NCI-H446 (cell line): ENCODE measurements at regions not wholly inside any gene's neighbourhood (a gene's known extent, or its start where the extent isn't known, plus 50 kb on each side); places are given as distances from the start of the nearest gene placed in this dataset.
"Not testable (repeated sequence)": the region's sequence is repeated elsewhere in the genome, so short reads cannot be mapped to it uniquely, and the experiment has no call there.

Experiments used
- DNase-seq, 2 experiments: peaks; one replicate each; lab custom pipeline; 2025; lab: John Stamatoyannopoulos, UW

DNA sequence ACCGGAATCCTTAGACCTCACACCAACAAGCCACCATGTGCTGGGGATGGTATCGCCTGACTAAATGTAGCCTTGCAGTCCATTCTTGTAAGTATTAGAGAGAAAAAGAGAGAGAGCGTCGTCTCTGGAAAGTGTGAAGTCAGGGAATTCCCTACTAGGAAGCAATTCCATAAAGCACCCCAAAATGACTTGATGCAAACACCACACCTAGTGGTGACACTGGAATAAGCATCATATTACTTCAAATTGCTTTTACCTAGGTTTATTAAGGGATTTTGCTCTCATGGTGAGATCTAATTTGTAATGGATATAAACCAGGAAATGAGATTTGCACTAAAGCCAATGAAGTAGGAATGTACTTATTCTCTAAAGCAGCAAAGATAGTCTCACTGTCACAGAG, 111.4 kb upstream of the METTL9 start:
- not testable (repeated sequence) for DNase-seq

GRCh38 chr16:21499046-21499445, 100.3 kb upstream of the METTL9 start:
- DNase-seq, result not testable (repeated sequence)

DNA sequence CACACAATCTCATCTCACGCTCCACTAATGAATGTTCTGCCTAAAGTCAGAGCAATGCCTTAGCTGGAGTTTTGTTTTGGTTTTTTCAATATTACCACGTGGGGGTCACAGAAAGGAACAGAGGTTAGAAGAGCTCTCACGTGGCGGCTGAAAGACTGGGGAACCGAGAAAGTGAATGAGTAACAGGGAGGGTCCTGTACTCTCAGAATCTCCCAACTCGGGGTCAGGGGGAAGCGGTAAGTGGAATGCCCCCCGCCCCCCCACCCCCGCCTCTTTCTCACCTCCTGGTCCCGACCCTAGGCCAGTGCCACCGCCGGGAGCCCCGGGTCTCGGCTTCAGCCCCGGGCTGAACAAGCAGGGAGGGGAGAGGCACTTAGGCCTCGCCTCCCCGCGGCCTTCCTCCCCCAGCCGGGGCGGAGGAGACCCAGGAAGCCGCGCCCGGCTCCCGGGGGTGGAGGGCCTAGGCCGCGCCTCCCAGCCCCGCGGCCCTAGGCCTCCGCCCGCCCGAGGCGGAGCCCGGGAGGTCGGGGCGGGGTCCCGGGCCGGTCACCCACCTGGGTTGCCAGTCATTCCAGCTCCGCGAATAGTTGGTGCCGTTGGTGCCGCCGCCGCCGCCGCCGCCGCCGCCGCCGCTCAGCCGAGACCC, 98.0 kb upstream of the METTL9 start:
- not testable (repeated sequence) for DNase-seq

GRCh38 chr16:21501869-21502667, 97.3 kb upstream of the METTL9 start:
- DNase-seq, result peak; percentile 13 to 85

DNA sequence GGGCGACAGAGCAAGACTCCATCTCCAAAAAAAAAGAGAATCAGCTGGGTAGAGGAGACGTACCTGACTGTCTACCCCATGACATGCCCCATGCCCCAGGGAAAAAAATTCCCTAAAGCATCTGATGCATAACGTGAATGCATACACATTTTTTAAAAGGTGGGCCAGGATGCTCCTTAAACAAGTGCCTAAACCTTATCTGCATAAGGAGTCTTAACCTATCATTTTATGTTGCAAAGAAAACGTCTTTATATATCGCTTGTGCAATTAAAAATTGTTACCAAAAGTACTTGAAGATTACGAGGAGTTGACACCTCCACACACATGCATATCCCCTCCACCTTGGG, 95.8 kb upstream of the METTL9 start:
- DNase-seq, result not testable (repeated sequence)

DNA sequence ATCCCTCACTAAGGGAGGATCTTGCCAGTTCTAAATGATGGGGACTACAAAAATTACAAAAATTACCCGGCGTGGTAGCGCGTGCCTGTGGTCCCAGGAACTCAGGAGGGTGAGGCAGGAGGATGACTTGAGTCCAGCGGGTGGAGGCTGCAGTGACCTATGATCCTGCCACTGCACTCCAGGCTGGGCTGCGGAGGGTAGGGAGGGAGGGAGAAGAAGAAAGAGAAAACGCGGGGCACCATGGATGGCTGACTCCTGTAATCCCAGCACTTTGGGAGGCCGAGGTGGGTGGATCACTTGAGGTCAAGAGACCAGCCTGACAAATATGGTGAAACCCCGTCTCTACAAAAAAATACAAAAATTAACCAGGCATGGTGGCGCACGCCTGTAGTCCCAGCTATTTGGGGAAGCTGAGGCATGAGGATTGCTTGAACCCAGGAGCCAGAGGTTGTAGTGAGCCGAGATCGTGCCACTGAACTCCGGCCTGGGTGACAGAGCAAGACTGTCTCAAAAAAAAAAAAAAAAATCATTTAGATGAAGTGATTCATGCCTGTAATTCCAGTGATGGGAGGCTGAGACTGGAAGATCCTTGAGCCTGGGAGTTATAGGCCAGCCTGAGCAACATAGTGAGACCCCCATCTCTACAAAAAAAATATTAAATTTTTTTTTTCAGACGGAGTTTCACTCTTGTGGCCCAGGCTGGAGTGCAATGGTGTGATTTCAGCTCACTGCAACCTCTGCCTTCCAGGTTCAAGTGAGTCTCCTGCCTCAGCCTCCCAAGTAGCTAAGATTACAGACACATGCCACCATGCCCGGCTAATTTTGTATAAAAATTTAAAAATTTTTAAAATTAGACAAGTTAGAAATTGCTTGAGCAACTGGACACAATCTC, 95.2 kb upstream of the METTL9 start:
- DNase-seq, result not testable (repeated sequence)

GRCh38 chr16:21505751-21506520, 93.4 kb upstream of the METTL9 start:
- DNase-seq, result not testable (repeated sequence)

DNA sequence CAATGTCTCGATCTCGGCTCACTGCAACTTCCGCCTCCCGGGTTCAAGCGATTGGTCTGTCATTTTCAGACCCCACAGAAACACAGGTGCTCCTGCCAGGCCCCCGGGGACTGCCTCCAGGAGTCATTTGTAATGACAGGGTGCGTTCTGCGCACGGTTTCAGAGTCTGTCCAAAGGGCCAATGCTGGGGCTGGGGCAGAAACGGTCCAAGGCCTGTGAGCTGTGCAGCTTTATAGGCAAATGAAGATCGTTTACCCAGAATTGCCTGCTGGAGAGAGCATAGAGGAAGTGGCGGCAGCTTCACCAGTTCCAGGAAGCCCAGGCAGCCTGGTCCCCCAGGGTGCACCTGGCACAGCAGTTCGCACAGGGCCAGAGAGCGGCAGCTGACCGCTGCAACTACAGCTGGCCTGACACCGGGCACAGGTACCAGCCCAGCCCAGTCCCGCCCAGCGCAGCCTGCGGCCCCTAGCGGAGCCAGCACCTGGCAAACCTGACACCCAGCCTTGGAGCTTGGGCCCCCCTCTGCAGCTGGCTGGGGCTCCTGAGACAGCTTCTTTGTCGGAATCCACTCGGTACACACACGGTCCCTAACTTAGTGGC, 92.4 kb upstream of the METTL9 start:
- DNase-seq, result not testable (repeated sequence)

- DNase-seq, result not testable (repeated sequence)
Observed at GRCh38 chr16:21507631-21508305, 91.6 kb upstream of the METTL9 start.

- DNase-seq, result not testable (repeated sequence)
Observed at GRCh38 chr16:21508661-21509436, 90.5 kb upstream of the METTL9 start.

DNA sequence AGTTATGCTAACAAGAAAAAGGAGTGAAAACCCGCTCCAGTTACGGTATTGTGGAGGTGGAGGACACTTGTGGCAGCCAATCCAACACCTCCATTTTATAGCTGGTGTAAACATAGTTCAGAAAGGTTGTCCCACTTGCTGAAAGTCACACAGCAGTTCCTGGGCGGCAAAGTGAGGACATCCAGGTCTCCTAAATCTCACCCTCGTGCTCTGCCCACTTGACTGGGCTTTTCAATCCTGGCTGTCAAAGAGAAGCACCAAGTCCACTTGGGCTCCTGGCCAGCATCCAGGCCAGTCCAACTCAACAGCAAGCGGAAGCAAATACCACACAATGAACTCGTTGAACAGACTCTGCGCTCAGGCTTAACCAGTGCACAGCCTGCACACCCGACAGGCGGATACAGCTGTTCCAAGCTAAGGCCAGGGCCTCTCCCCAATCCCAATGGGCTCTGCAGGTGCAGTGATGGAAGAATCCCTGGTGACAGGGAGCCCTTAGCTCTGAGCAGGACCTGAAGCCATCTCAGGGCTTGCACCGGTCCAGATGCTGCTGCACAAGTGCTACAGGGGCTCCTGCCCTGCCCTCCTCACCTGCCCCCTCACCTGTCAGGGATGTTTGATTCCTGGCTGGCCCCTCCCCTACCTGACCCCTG, 89.8 kb upstream of the METTL9 start:
- not testable (repeated sequence) for DNase-seq

DNA sequence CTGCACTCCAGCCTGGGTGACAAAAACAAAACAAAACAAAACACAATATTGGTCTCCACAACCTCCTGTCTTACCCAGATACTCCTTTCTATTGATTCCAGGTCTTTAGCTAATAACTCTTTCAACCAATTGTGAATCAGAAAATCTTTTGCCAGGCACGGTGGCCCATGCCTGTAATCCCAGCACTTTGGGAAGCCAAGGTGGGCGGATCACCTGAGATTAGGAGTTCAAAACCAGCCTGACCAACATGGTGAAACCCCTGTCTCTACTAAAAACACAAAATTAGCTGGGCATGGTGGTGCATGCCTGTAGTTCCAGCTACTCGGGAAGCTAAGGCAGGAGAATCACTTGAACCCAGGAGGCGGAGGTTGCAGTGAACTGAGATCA, 88.5 kb upstream of the METTL9 start:
- DNase-seq, result not testable (repeated sequence)

DNA sequence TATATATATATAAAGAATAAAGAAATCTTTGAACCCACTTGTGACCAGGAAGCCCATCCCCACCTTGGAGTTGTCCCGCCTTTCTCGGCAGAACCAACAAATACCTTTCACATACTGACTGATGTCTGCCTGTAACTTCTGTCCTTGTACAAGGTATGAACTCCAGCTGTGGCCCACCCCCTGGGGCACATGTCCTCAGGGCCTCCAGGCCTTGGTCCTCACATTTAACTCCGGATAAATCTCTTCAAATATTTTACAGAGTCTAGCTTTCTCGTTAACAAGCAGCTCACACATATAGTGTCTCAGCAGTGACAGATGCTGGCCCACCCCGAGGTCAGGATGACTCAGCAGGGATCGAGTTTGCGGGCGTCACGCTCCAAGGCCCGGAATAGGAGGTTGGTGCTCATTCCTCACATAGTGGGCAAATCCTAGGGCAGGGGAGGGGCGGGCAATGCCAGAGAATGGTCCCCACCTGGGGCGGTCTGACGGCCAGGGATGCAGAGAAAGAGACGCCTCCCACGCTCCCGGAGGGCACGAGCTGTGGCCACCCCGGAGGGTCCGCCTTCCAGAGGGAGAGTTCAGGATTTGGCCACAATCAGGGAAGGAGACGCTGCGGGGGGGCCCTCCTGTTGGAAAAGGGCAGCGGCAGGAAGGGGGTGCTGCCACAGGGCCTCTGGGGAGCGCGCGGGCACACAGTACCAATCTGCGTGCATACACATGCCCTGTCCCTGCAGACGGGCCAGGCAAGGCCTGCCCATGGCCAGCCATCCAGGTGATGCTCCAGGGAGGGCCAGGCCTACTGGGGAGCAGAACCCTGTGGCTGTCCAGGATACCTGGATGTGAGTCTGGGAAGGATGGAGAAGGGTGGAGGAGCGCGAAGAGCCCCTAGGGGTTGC, 87.8 kb upstream of the METTL9 start:
- DNase-seq, result not testable (repeated sequence)

GRCh38 chr16:21512280-21513192, 86.8 kb upstream of the METTL9 start:
- not testable (repeated sequence) for DNase-seq

GRCh38 chr16:21513337-21513741, 86.0 kb upstream of the METTL9 start:
- DNase-seq, result not testable (repeated sequence)

DNA sequence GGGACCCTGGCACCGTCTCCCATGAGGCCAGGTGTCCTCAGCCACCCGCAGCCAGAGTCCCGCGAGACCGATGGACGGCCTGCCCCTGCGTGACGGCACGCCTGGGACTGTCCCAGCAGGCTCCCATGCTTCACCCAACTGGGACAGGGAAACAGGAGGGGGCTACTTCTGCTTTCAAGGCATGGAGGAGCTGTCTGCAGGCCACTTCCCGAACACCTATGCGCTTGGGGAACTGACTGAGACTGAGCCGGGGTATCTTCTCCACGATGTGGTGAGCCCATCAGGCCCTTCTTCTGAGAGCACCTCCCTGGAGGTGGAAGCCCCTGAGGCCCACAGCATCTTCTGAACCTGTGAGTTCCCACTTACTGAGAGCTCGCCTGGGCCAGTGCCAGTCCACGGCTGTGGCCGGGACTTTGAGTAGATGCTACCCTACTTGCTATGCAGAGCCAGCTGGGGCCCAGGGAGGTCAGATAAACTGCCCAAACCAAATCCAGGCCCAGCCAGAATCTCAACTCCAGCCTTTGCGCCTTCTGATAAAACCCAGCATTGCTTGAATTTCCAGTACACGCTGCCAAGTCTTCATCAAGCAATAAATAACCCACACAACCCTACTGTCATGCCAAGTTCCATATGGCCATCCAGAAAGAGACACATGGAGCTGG, 85.4 kb upstream of the METTL9 start:
- peak; percentile 37 to 73 for DNase-seq

DNA sequence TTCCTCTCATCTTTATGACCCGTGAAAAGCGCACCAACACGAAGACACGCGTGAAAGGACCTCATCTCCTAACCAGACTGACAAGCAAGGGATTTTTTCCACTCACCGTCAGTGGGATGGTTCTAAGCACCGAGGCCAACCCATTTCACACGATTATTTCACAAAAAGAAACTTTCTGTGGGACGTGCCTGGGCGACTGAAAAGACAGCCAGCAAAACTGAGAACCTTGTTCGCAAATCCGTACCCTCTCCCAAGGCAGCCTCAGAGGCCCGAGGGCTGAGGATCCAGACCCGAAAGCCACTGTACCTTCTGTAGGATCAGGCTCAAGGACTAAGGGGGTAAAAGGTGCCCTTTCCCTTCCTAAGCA, 84.9 kb upstream of the METTL9 start:
- not testable (repeated sequence) for DNase-seq
